ENCODE measurements at regions not wholly inside any gene's neighbourhood (a gene's known extent, or its start where the extent isn't known, plus 50 kb on each side); places are given as distances from the start of the nearest gene placed in this dataset.

GRCh38 chr6:133705066-133705465 is 183.8 kb upstream of the TCF21 start:
- TF ChIP-seq, protein P1, sequence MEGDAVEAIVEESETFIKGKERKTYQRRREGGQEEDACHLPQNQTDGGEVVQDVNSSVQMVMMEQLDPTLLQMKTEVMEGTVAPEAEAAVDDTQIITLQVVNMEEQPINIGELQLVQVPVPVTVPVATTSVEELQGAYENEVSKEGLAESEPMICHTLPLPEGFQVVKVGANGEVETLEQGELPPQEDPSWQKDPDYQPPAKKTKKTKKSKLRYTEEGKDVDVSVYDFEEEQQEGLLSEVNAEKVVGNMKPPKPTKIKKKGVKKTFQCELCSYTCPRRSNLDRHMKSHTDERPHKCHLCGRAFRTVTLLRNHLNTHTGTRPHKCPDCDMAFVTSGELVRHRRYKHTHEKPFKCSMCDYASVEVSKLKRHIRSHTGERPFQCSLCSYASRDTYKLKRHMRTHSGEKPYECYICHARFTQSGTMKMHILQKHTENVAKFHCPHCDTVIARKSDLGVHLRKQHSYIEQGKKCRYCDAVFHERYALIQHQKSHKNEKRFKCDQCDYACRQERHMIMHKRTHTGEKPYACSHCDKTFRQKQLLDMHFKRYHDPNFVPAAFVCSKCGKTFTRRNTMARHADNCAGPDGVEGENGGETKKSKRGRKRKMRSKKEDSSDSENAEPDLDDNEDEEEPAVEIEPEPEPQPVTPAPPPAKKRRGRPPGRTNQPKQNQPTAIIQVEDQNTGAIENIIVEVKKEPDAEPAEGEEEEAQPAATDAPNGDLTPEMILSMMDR (conservative IDR thresholded peaks at IDR 0.05; ENCODE audit: low read depth, low read length): no peak
- TF ChIP-seq EZH2 (IDR thresholded peaks at IDR 0.05; ENCODE audit: borderline replicate concordance, low read depth, low read length, poor library complexity, severe bottlenecking): no peak
